K562 (cell line): ENCODE measurements at regions not wholly inside any gene's neighbourhood (a gene's known extent, or its start where the extent isn't known, plus 50 kb on each side); places are given as distances from the start of the nearest gene placed in this dataset.
"Not testable (repeated sequence)": the region's sequence is repeated elsewhere in the genome, so short reads cannot be mapped to it uniquely, and the experiment has no call there.

Experiments
- ATAC-seq: fragments of 200-7000 bp; cut with Tn5 transposase; 3 replicates; pipeline ENCODE4 v1.9.1; 2020; ENCODE audit warnings: moderate library complexity
- BruUV-seq: library from RNA; stranded (reverse); fragments of 400-500 nt; replicated peaks from 2 replicates; lab custom pipeline; 2021; lab: Mats Ljungman, UMichigan
- CTCF ChIA-PET: fragments of 300-600 bp; formaldehyde crosslinking; extraction: SDS; loops from one replicate; lab custom pipeline; 2021; ENCODE audit warnings: low intra/inter-chr PET ratio; lab: Yijun Ruan, JAX
- POLR2A ChIA-PET: fragments of 300-600, 350-650 bp; sonication (Branson Sonifier 250); formaldehyde crosslinking; extraction: SDS; loops from one replicate; lab custom pipeline; 2021; ENCODE audit warnings: antibody characterized with exemption, inconsistent platforms; lab: Yijun Ruan, JAX
- DNase-seq, 4 experiments: peaks; one replicate each; pipeline versions ENCODE4 v3.0.0 to v3.0.0-alpha.2; 2011 to 2018; ENCODE audit warnings: low spot score in 3 of 4, mixed read lengths in 3 of 4; ENCODE audit errors: extremely low read depth in 1 of 4
- FAIRE-seq: peaks from 2 replicates; lab custom pipeline; 2011; peaks lifted over from hg19 to GRCh38; lab: Jason Lieb, UNC
- H2AFZ ChIP-seq: 2 replicates; pipeline ENCODE4 v1.6.0; 2011; ENCODE audit warnings: low read depth, low read length, control low read depth, inconsistent platforms
- H3K27ac ChIP-seq: fragments of 200-600 bp; 3 replicates; pipeline ENCODE4 v1.8.0; 2011; ENCODE audit warnings: low read depth, mild to moderate bottlenecking, control low read depth, inconsistent platforms, low read length, moderate library complexity, mixed read lengths; ENCODE audit errors: extremely low read depth
- H3K27me3 ChIP-seq, 2 experiments: fragments of 300-600 bp in 1 of 2; 2 replicates in 1 of 2; 3 replicates in 1 of 2; pipeline versions ENCODE4 v1.6.0 to v1.8.0; 2011; ENCODE audit warnings: inconsistent platforms in 2 of 2, low read length in 2 of 2, mild to moderate bottlenecking in 1 of 2, mixed read lengths in 1 of 2, moderate library complexity in 1 of 2; ENCODE audit not compliant: control insufficient read depth in 2 of 2, insufficient read depth in 2 of 2
- H3K36me3 ChIP-seq: fragments of 300-600 bp; 3 replicates; pipeline ENCODE4 v1.8.0; 2011; ENCODE audit warnings: mild to moderate bottlenecking, low read length, inconsistent platforms; ENCODE audit not compliant: control insufficient read depth, insufficient read depth
- H3K4me1 ChIP-seq, 2 experiments: fragments of 200-600 bp in 1 of 2; replicated peaks in 1 of 2; 2 replicates in 1 of 2; 3 replicates in 1 of 2; pipeline versions ENCODE4 v1.5.1 to v1.8.0; 2011; ENCODE audit warnings: inconsistent platforms in 2 of 2, low read length in 2 of 2, mild to moderate bottlenecking in 1 of 2, mixed read lengths in 1 of 2, moderate library complexity in 1 of 2; ENCODE audit not compliant: control insufficient read depth in 2 of 2, insufficient read depth in 2 of 2
- H3K4me2 ChIP-seq: 2 replicates; pipeline ENCODE4 v1.6.1; 2011; ENCODE audit warnings: low read length, control low read depth, inconsistent platforms, mixed read lengths; ENCODE audit not compliant: insufficient read depth
- H3K4me3 ChIP-seq: fragments of 200-600 bp; sonication (generic), shearing (Covaris generic); 2 replicates; pipeline ENCODE4 v1.5.1; 2016; ENCODE audit warnings: control low read depth, inconsistent platforms
- H3K79me2 ChIP-seq: fragments of 200-600 bp; 3 replicates; pipeline ENCODE4 v1.8.0; 2011; ENCODE audit warnings: low read length, inconsistent platforms; ENCODE audit not compliant: control insufficient read depth, insufficient read depth
- H3K9ac ChIP-seq, 2 experiments: 2 replicates each; pipeline versions ENCODE4 v1.6.0 to v1.6.1; 2011; ENCODE audit warnings: low read depth in 2 of 2, low read length in 2 of 2, control low read depth in 1 of 2, inconsistent platforms in 1 of 2, mild to moderate bottlenecking in 1 of 2, mixed read lengths in 1 of 2; ENCODE audit not compliant: insufficient read depth in 1 of 2
- H3K9me1 ChIP-seq: one replicate; pipeline ENCODE4 v1.6.0; 2011; ENCODE audit warnings: inconsistent platforms, mild to moderate bottlenecking, low read length, moderate library complexity; ENCODE audit not compliant: control insufficient read depth, insufficient read depth
- H3K9me3 ChIP-seq: replicated peaks from 2 replicates; pipeline ENCODE4 v1.5.1; 2011; ENCODE audit warnings: low read depth, low read length, inconsistent platforms; ENCODE audit not compliant: control insufficient read depth, insufficient read depth
- H4K20me1 ChIP-seq: replicated peaks from 2 replicates; pipeline ENCODE4 v1.6.1; 2011; ENCODE audit warnings: low read length, inconsistent platforms, mixed read lengths; ENCODE audit not compliant: control insufficient read depth, insufficient read depth
- RBM25 ChIP-seq: fragments of 200-400 bp; formaldehyde crosslinking; IDR thresholded peaks from 2 replicates; pipeline ENCODE4 v1.6.1; 2018; ENCODE audit warnings: low read length, low read depth, moderate library complexity; ENCODE audit not compliant: severe bottlenecking
- SPI1 ChIP-seq: IDR thresholded peaks from 2 replicates; pipeline ENCODE4 v1.6.1; 2011; ENCODE audit warnings: low read depth, low read length, control low read depth, borderline replicate concordance
- SRSF1 ChIP-seq: fragments of 200-400 bp; formaldehyde crosslinking; IDR thresholded peaks from 2 replicates; pipeline ENCODE4 v1.6.1; 2017; ENCODE audit warnings: mild to moderate bottlenecking, low read depth, low read length, moderate library complexity
- TCF3 ChIP-seq: sonication (generic); formaldehyde crosslinking; IDR thresholded peaks from 2 replicates; pipeline ENCODE4 v1.4.0; 2020; ENCODE audit warnings: mild to moderate bottlenecking, missing genetic modification reagents
- ZNF146 ChIP-seq: IDR thresholded peaks from one replicate; pipeline ENCODE4 v1.6.1; 2018; ENCODE audit warnings: missing compliant biosample characterization; ENCODE audit not compliant: unreplicated experiment
- WGBS: fragments of 100-300 bp; shearing (Covaris generic); methylation state at CpG from one replicate; pipeline ENCODE4 v1.1.6; 2016; ENCODE audit warnings: low coverage, mixed read lengths; ENCODE audit not compliant: insufficient coverage; ENCODE audit errors: missing lambda C conversion rate; 5-methylcytosine and 5-hydroxymethylcytosine counted together
- in situ Hi-C: fragments of 300-500 bp; cut with MboI; formaldehyde crosslinking; loops from 4 replicates; pipeline ENCODE4 v1.15.0; 2018; ENCODE audit warnings: inconsistent platforms, mixed read lengths
- intact Hi-C: fragments of 100-400 bp; cut with micrococcal nuclease; formaldehyde crosslinking; loops from 2 replicates; pipeline ENCODE4 v1.14.2; 2022
- TF ChIP-seq, protein P1 (sequence below): fragments of 250-450 bp; sonication (Bioruptor Pico); IDR thresholded peaks from 2 replicates; pipeline ENCODE4 v1.4.0; 2020
- TF ChIP-seq, protein P2 (sequence below): fragments of 250-450 bp; sonication (Bioruptor Pico); IDR thresholded peaks from 2 replicates; pipeline ENCODE4 v1.9.0; 2021; ENCODE audit warnings: mild to moderate bottlenecking

GRCh38 chr7:113751547-113751946, 167.3 kb downstream of the PPP1R3A start (continued):
- TF ChIP-seq, protein P1, sequence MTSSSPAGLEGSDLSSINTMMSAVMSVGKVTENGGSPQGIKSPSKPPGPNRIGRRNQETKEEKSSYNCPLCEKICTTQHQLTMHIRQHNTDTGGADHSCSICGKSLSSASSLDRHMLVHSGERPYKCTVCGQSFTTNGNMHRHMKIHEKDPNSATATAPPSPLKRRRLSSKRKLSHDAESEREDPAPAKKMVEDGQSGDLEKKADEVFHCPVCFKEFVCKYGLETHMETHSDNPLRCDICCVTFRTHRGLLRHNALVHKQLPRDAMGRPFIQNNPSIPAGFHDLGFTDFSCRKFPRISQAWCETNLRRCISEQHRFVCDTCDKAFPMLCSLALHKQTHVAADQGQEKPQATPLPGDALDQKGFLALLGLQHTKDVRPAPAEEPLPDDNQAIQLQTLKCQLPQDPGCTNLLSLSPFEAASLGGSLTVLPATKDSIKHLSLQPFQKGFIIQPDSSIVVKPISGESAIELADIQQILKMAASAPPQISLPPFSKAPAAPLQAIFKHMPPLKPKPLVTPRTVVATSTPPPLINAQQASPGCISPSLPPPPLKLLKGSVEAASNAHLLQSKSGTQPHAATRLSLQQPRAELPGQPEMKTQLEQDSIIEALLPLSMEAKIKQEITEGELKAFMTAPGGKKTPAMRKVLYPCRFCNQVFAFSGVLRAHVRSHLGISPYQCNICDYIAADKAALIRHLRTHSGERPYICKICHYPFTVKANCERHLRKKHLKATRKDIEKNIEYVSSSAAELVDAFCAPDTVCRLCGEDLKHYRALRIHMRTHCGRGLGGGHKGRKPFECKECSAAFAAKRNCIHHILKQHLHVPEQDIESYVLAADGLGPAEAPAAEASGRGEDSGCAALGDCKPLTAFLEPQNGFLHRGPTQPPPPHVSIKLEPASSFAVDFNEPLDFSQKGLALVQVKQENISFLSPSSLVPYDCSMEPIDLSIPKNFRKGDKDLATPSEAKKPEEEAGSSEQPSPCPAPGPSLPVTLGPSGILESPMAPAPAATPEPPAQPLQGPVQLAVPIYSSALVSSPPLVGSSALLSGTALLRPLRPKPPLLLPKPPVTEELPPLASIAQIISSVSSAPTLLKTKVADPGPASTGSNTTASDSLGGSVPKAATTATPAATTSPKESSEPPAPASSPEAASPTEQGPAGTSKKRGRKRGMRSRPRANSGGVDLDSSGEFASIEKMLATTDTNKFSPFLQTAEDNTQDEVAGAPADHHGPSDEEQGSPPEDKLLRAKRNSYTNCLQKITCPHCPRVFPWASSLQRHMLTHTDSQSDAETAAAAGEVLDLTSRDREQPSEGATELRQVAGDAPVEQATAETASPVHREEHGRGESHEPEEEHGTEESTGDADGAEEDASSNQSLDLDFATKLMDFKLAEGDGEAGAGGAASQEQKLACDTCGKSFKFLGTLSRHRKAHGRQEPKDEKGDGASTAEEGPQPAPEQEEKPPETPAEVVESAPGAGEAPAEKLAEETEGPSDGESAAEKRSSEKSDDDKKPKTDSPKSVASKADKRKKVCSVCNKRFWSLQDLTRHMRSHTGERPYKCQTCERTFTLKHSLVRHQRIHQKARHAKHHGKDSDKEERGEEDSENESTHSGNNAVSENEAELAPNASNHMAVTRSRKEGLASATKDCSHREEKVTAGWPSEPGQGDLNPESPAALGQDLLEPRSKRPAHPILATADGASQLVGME (CRISPR knock-in tag), result no peak
- TF ChIP-seq SPI1 (no peak), TCF3 (no peak), SRSF1 (no peak)
- TF ChIP-seq, protein P2, sequence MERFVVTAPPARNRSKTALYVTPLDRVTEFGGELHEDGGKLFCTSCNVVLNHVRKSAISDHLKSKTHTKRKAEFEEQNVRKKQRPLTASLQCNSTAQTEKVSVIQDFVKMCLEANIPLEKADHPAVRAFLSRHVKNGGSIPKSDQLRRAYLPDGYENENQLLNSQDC (CRISPR knock-in tag), result no peak

DNA sequence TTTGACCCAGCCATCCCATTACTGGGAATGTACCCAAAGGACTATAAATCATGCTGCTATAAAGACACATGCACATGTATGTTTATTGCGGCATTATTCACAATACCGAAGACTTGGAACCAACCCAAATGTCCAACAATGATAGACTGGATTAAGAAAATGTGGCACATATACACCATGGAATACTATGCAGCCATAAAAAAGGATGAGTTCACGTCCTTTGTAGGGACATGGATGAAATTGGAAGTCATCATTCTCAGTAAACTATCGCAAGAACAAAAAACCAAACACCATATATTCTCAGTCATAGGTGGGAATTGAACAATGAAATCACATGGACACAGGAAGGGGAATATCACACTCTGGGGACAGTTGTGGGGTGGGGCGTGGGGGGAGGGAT, 170.4 kb downstream of the PPP1R3A start:
- DNase-seq, H2AFZ ChIP-seq, H3K9me1 ChIP-seq, H3K27me3 ChIP-seq, ATAC-seq, H3K27ac ChIP-seq, FAIRE-seq, H3K79me2 ChIP-seq, intact Hi-C loops, H3K9ac ChIP-seq, H3K4me1 ChIP-seq, in situ Hi-C loops, H3K4me3 ChIP-seq, CTCF ChIA-PET, H4K20me1 ChIP-seq, H3K36me3 ChIP-seq, H3K9me3 ChIP-seq, H3K4me2 ChIP-seq, POLR2A ChIA-PET, BruUV-seq: not testable (repeated sequence)
- WGBS, result 0% methylated on average over 4 of the region's 5 CpGs
- TF ChIP-seq ZNF146 (CRISPR knock-in tag), result peak; percentile 50
- peak; percentile 29 for TF ChIP-seq RBM25
